Endothelial cell of umbilical vein (primary cell): ENCODE measurements at regions not wholly inside any gene's neighbourhood (a gene's known extent, or its start where the extent isn't known, plus 50 kb on each side); places are given as distances from the start of the nearest gene placed in this dataset.

ENCODE experiments used
- BruUV-seq: library from RNA; stranded (reverse); fragments of 400-500 nt; replicated peaks from 2 replicates; lab custom pipeline; 2021; lab: Mats Ljungman, UMichigan
- CTCF ChIA-PET: fragments of 300-600, 350-600 bp; sonication (Branson Sonifier 250); formaldehyde crosslinking; loops from one replicate; lab custom pipeline; 2021; ENCODE audit warnings: antibody characterized with exemption, inconsistent platforms; lab: Charles Lee
- POLR2A ChIA-PET: fragments of 300-600, 350-600 bp; sonication (Branson Sonifier 250); formaldehyde crosslinking; loops from one replicate; lab custom pipeline; 2021; ENCODE audit warnings: antibody characterized with exemption, inconsistent platforms; lab: Charles Lee
- DNase-seq: peaks from one replicate; pipeline ENCODE4 v3.0.0-alpha.2; 2011; ENCODE audit warnings: low read depth, low spot score
- FAIRE-seq: peaks from 2 replicates; lab custom pipeline; 2011; peaks lifted over from hg19 to GRCh38; lab: Jason Lieb, UNC
- H2AFZ ChIP-seq: 2 replicates; pipeline ENCODE4 v1.6.0; 2012; ENCODE audit warnings: low read depth, low read length, control low read depth, inconsistent platforms
- H3K27ac ChIP-seq: 2 replicates; pipeline ENCODE4 v1.5.1; 2011; ENCODE audit warnings: low read depth, mild to moderate bottlenecking, control low read depth, low read length, moderate library complexity; ENCODE audit not compliant: insufficient read depth
- H3K27me3 ChIP-seq, 2 experiments: 2 replicates each; pipeline versions ENCODE4 v1.6.0 to v1.6.1; 2011; ENCODE audit warnings: low read length in 2 of 2, mixed read lengths in 1 of 2; ENCODE audit not compliant: control insufficient read depth in 2 of 2, insufficient read depth in 2 of 2
- H3K36me3 ChIP-seq, 2 experiments: 2 replicates in 1 of 2; 3 replicates in 1 of 2; pipeline ENCODE4 v1.5.1; 2011; ENCODE audit warnings: low read length in 2 of 2, mild to moderate bottlenecking in 1 of 2, moderate library complexity in 1 of 2; ENCODE audit not compliant: control insufficient read depth in 2 of 2, insufficient read depth in 2 of 2; ENCODE audit errors: extremely low read depth in 1 of 2
- H3K4me1 ChIP-seq: 3 replicates; pipeline ENCODE4 v1.5.1; 2011; ENCODE audit warnings: mild to moderate bottlenecking, low read length; ENCODE audit not compliant: control insufficient read depth, insufficient read depth; ENCODE audit errors: extremely low read depth
- H3K4me2 ChIP-seq: 2 replicates; pipeline ENCODE4 v1.6.1; 2011; ENCODE audit warnings: low read length, control low read depth, mixed read lengths; ENCODE audit not compliant: insufficient read depth
- H3K4me3 ChIP-seq, 3 experiments: fragments of 200-600 bp in 1 of 3; sonication (generic), shearing (Covaris generic) in 1 of 3; replicated peaks in 1 of 3; 2 replicates each; pipeline ENCODE4 v1.5.1; 2011 to 2016; ENCODE audit warnings: control low read depth in 3 of 3, low read length in 3 of 3, mild to moderate bottlenecking in 2 of 3, inconsistent platforms in 1 of 3, low read depth in 1 of 3, moderate library complexity in 1 of 3; ENCODE audit not compliant: insufficient read depth in 1 of 3
- H3K79me2 ChIP-seq: 2 replicates; pipeline ENCODE4 v1.6.0; 2012; ENCODE audit warnings: low read length, inconsistent platforms; ENCODE audit not compliant: control insufficient read depth, insufficient read depth
- H3K9ac ChIP-seq: replicated peaks from 2 replicates; pipeline ENCODE3; 2011; ENCODE audit warnings: low read length, control low read depth; ENCODE audit not compliant: insufficient read depth; ENCODE audit errors: extremely low read depth
- H3K9me1 ChIP-seq: replicated peaks from 3 replicates; pipeline ENCODE4 v1.6.0; 2011; ENCODE audit warnings: mild to moderate bottlenecking, low read length; ENCODE audit not compliant: control insufficient read depth, insufficient read depth; ENCODE audit errors: extremely low read depth
- H3K9me3 ChIP-seq: replicated peaks from 2 replicates; pipeline ENCODE4 v1.5.1; 2012; ENCODE audit warnings: low read length, inconsistent platforms; ENCODE audit not compliant: control insufficient read depth, insufficient read depth
- H4K20me1 ChIP-seq: replicated peaks from 2 replicates; pipeline ENCODE3; 2011; ENCODE audit warnings: mild to moderate bottlenecking, low read length; ENCODE audit not compliant: control insufficient read depth, insufficient read depth; ENCODE audit errors: extremely low read depth
- EZH2 ChIP-seq: IDR thresholded peaks from 2 replicates; pipeline ENCODE4 v1.6.1; 2012; ENCODE audit warnings: borderline replicate concordance, low read depth, mild to moderate bottlenecking, moderate library complexity, low read length, inconsistent platforms; ENCODE audit not compliant: severe bottlenecking
- FOS ChIP-seq: IDR thresholded peaks from 2 replicates; pipeline ENCODE4 v1.6.1; 2011; ENCODE audit warnings: mild to moderate bottlenecking, low read length, moderate library complexity, borderline replicate concordance; ENCODE audit not compliant: insufficient read depth
- GATA2 ChIP-seq: IDR thresholded peaks from 2 replicates; pipeline ENCODE4 v1.7.0; 2011; ENCODE audit warnings: low read depth, mild to moderate bottlenecking, moderate library complexity, mixed read lengths, low read length; ENCODE audit not compliant: insufficient read length, insufficient read depth
- JUN ChIP-seq: IDR thresholded peaks from 2 replicates; pipeline ENCODE4 v1.6.1; 2011; ENCODE audit warnings: borderline replicate concordance, low read depth; ENCODE audit not compliant: insufficient read length, insufficient read depth
- MYC ChIP-seq: IDR thresholded peaks from one replicate; pipeline ENCODE4 v1.6.1; 2011; ENCODE audit warnings: mild to moderate bottlenecking, low read depth, low read length
- POLR2A ChIP-seq: IDR thresholded peaks from 2 replicates; pipeline ENCODE4 v1.6.1; 2012; ENCODE audit warnings: low read depth, mild to moderate bottlenecking, control low read depth, low read length
- POLR2AphosphoS5 ChIP-seq: IDR thresholded peaks from 2 replicates; pipeline ENCODE4 v1.6.1; 2012; ENCODE audit warnings: low read depth, mild to moderate bottlenecking, control low read depth, low read length, moderate library complexity; ENCODE audit not compliant: insufficient read depth
- dilution Hi-C: fragments of 300-500 bp; cut with MboI; formaldehyde crosslinking; loops from one replicate; pipeline ENCODE4 v1.15.0; 2019; ENCODE audit warnings: low sequenced_read_pairs; ENCODE audit not compliant: extremely low pct_ligation_motif_present
- intact Hi-C: fragments of 100-400 bp; cut with micrococcal nuclease; formaldehyde crosslinking; loops from one replicate; pipeline ENCODE4 v1.10.0; 2022
- TF ChIP-seq, protein P1 (sequence below), 2 donors: IDR thresholded peaks; 1 replicate in 1 of 2; 2 replicates in 1 of 2; pipeline ENCODE4 v1.5.1; 2011; ENCODE audit warnings: low read length in 2 of 2, mild to moderate bottlenecking in 2 of 2, moderate library complexity in 2 of 2, control low read depth in 1 of 2, inconsistent platforms in 1 of 2, low read depth in 1 of 2; ENCODE audit not compliant: insufficient read depth in 1 of 2; ENCODE audit errors: extremely low read depth in 1 of 2
- TF ChIP-seq, protein P2 (sequence below): IDR thresholded peaks from 2 replicates; pipeline ENCODE4 v1.6.1; 2011; ENCODE audit not compliant: insufficient read depth, insufficient read length

DNA sequence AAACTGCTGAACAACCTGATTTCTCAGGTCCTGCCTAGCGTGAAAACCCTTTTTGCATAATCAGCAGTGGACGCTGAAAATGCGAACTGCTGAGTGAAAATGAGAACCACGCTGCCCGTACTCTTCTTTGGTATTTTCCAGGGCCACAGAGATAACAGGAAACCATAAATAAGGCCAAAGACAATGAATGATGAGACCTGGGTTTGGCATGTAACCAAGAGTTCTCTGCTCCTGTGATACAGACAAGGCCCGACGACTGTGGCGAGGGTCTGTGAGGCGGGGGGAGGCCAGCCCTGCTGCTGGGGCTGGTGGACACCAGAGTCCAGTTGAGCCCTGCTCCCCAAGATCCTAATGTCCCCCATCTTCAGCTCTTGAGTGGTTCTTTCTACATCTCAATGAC, 236.0 kb downstream of the WDR11 start:
- no peaks in the 10 kb centered on the region for H3K36me3 ChIP-seq
- H4K20me1 ChIP-seq, result no peaks in the 10 kb centered on the region
- no peak overlapping the region for H3K9ac ChIP-seq
- no peaks in the 10 kb centered on the region for H3K4me1 ChIP-seq
- no peak for FAIRE-seq
- H3K9me3 ChIP-seq, result peaks cover 3% of the 10 kb centered on the region
- dilution Hi-C loops, result no loop called here
- DNase-seq, result no peak
- CTCF ChIA-PET, result no interaction called here
- BruUV-seq, result no TSS peak
- H3K27ac ChIP-seq, result no peak overlapping the region
- no peak overlapping the region for H3K4me2 ChIP-seq
- no peak for TF ChIP-seq POLR2A
- no peak for TF ChIP-seq JUN
- intact Hi-C loops, result no loop called here
- H3K4me3 ChIP-seq, result no peak overlapping the region
- H2AFZ ChIP-seq, result no peak overlapping the region
- no peaks in the 10 kb centered on the region for H3K9me1 ChIP-seq
- H3K79me2 ChIP-seq, result no peaks in the 10 kb centered on the region
- H3K27me3 ChIP-seq, result no peaks in the 10 kb centered on the region
- POLR2A ChIA-PET, result no interaction called here

DNA sequence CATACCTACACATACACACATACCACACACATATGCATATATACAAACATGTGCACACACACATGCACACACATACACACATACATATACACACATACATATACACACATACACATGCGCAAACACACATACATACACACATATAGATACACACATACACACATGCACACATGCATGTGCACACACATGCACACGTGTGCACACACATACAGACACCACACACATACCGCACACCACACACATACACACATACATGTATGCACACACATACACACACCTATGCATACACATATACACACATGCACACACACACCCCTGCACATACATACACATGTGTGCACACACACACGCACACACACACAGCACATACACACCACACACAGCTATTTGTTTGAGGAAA, 236.5 kb downstream of the WDR11 start:
- DNase-seq (no peak), FAIRE-seq (no peak)
- CTCF ChIA-PET, result no interaction called here
- H3K9me3 ChIP-seq, result peaks cover 3% of the 10 kb centered on the region
- H4K20me1 ChIP-seq, result no peaks in the 10 kb centered on the region
- no peak for TF ChIP-seq FOS
- TF ChIP-seq MYC, result no peak
- TF ChIP-seq, protein P1, sequence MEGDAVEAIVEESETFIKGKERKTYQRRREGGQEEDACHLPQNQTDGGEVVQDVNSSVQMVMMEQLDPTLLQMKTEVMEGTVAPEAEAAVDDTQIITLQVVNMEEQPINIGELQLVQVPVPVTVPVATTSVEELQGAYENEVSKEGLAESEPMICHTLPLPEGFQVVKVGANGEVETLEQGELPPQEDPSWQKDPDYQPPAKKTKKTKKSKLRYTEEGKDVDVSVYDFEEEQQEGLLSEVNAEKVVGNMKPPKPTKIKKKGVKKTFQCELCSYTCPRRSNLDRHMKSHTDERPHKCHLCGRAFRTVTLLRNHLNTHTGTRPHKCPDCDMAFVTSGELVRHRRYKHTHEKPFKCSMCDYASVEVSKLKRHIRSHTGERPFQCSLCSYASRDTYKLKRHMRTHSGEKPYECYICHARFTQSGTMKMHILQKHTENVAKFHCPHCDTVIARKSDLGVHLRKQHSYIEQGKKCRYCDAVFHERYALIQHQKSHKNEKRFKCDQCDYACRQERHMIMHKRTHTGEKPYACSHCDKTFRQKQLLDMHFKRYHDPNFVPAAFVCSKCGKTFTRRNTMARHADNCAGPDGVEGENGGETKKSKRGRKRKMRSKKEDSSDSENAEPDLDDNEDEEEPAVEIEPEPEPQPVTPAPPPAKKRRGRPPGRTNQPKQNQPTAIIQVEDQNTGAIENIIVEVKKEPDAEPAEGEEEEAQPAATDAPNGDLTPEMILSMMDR (IDR thresholded peaks at IDR 0.05; ENCODE audit: extremely low read depth in 1 of 2, insufficient read depth in 1 of 2, low read depth in 1 of 2, low read length in 2 of 2), result no peak
- TF ChIP-seq POLR2AphosphoS5, result no peak
- no peak for TF ChIP-seq JUN
- TF ChIP-seq, protein P2, sequence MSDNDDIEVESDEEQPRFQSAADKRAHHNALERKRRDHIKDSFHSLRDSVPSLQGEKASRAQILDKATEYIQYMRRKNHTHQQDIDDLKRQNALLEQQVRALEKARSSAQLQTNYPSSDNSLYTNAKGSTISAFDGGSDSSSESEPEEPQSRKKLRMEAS, result no peak
- no peak for TF ChIP-seq POLR2A
- no peak for TF ChIP-seq GATA2
- no peak for TF ChIP-seq EZH2
- no peak overlapping the region for H3K27ac ChIP-seq
- H3K4me1 ChIP-seq, result no peaks in the 10 kb centered on the region
- no peak overlapping the region for H3K4me3 ChIP-seq
- H3K9me1 ChIP-seq, result no peaks in the 10 kb centered on the region
- intact Hi-C loops, result no loop called here
- no peak overlapping the region for H3K4me2 ChIP-seq
- POLR2A ChIA-PET, result no interaction called here
- no TSS peak for BruUV-seq
- dilution Hi-C loops, result no loop called here
- H2AFZ ChIP-seq, result no peak overlapping the region
- no peak overlapping the region for H3K9ac ChIP-seq
- no peaks in the 10 kb centered on the region for H3K79me2 ChIP-seq
- H3K36me3 ChIP-seq, result no peaks in the 10 kb centered on the region
- H3K27me3 ChIP-seq, result no peaks in the 10 kb centered on the region
